ENCODE measurements at regions not wholly inside any gene's neighbourhood (a gene's known extent, or its start where the extent isn't known, plus 50 kb on each side); places are given as distances from the start of the nearest gene placed in this dataset.

- TF ChIP-seq, protein P1, sequence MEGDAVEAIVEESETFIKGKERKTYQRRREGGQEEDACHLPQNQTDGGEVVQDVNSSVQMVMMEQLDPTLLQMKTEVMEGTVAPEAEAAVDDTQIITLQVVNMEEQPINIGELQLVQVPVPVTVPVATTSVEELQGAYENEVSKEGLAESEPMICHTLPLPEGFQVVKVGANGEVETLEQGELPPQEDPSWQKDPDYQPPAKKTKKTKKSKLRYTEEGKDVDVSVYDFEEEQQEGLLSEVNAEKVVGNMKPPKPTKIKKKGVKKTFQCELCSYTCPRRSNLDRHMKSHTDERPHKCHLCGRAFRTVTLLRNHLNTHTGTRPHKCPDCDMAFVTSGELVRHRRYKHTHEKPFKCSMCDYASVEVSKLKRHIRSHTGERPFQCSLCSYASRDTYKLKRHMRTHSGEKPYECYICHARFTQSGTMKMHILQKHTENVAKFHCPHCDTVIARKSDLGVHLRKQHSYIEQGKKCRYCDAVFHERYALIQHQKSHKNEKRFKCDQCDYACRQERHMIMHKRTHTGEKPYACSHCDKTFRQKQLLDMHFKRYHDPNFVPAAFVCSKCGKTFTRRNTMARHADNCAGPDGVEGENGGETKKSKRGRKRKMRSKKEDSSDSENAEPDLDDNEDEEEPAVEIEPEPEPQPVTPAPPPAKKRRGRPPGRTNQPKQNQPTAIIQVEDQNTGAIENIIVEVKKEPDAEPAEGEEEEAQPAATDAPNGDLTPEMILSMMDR (conservative IDR thresholded peaks at IDR 0.05; ENCODE audit: low read length): no peak
- no peak for TF ChIP-seq EZH2phosphoT487 (IDR thresholded peaks at IDR 0.05; ENCODE audit: borderline replicate concordance, low read depth, low read length)
Observed at GRCh38 chr16:7218936-7219335, 113.7 kb upstream of the RBFOX1 start.
